ENCODE measurements at regions not wholly inside any gene's neighbourhood (a gene's known extent, or its start where the extent isn't known, plus 50 kb on each side); places are given as distances from the start of the nearest gene placed in this dataset.

DNA sequence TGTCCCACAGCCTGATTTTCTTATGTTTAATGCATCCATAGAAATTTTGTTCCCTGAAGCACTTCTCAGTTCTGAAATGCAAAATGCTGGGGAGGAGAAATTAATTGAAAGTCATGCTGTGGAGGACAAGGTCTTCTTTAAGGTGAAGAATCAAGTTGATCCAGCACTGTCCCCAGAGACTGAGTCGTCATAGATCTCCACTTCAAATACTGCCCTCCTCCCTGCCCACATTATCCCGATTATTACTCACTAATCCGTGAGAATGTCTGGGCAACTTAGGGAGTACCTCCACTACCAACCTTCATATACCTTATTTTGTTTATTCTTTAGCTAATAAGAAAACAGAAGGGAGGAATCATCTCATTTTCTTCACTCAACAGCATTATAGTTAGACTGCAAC, 70.0 kb upstream of the FMN2 start:
- TF ChIP-seq, protein P1, sequence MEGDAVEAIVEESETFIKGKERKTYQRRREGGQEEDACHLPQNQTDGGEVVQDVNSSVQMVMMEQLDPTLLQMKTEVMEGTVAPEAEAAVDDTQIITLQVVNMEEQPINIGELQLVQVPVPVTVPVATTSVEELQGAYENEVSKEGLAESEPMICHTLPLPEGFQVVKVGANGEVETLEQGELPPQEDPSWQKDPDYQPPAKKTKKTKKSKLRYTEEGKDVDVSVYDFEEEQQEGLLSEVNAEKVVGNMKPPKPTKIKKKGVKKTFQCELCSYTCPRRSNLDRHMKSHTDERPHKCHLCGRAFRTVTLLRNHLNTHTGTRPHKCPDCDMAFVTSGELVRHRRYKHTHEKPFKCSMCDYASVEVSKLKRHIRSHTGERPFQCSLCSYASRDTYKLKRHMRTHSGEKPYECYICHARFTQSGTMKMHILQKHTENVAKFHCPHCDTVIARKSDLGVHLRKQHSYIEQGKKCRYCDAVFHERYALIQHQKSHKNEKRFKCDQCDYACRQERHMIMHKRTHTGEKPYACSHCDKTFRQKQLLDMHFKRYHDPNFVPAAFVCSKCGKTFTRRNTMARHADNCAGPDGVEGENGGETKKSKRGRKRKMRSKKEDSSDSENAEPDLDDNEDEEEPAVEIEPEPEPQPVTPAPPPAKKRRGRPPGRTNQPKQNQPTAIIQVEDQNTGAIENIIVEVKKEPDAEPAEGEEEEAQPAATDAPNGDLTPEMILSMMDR (IDR thresholded peaks at IDR 0.05): no peak
- TF ChIP-seq HMGA2 (CRISPR knock-in tag; IDR thresholded peaks at IDR 0.05) (no peak), NR3C1 (CRISPR knock-in tag; conservative IDR thresholded peaks at IDR 0.05; ENCODE audit: low read depth) (no peak), ZNF121 (CRISPR knock-in tag; IDR thresholded peaks at IDR 0.05) (no peak)
- TF ChIP-seq, protein P2, sequence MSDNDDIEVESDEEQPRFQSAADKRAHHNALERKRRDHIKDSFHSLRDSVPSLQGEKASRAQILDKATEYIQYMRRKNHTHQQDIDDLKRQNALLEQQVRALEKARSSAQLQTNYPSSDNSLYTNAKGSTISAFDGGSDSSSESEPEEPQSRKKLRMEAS (CRISPR knock-in tag; IDR thresholded peaks at IDR 0.05): no peak
- TF ChIP-seq, protein P3, sequence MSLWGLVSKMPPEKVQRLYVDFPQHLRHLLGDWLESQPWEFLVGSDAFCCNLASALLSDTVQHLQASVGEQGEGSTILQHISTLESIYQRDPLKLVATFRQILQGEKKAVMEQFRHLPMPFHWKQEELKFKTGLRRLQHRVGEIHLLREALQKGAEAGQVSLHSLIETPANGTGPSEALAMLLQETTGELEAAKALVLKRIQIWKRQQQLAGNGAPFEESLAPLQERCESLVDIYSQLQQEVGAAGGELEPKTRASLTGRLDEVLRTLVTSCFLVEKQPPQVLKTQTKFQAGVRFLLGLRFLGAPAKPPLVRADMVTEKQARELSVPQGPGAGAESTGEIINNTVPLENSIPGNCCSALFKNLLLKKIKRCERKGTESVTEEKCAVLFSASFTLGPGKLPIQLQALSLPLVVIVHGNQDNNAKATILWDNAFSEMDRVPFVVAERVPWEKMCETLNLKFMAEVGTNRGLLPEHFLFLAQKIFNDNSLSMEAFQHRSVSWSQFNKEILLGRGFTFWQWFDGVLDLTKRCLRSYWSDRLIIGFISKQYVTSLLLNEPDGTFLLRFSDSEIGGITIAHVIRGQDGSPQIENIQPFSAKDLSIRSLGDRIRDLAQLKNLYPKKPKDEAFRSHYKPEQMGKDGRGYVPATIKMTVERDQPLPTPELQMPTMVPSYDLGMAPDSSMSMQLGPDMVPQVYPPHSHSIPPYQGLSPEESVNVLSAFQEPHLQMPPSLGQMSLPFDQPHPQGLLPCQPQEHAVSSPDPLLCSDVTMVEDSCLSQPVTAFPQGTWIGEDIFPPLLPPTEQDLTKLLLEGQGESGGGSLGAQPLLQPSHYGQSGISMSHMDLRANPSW (CRISPR knock-in tag; conservative IDR thresholded peaks at IDR 0.05; ENCODE audit: low read depth): no peak

Measured in WTC11 (cell line).